ENCODE measurements at regions not wholly inside any gene's neighbourhood (a gene's known extent, or its start where the extent isn't known, plus 50 kb on each side); places are given as distances from the start of the nearest gene placed in this dataset.

GRCh38 chrX:4674028-4674782, 960.8 kb upstream of the PRKX start:
- Histone ChIP-seq H3F3A (ENCODE audit: control insufficient read depth, insufficient read depth) (no peaks in the 10 kb centered on the region), H3K9me3 (ENCODE audit: control insufficient read depth, insufficient read depth, low read length) (no peaks in the 10 kb centered on the region), H3K4me1 (ENCODE audit: control insufficient read depth, low read length) (no peaks in the 10 kb centered on the region), H3K36me3 (ENCODE audit: control insufficient read depth, low read length) (no peaks in the 10 kb centered on the region), H3K4me2 (ENCODE audit: low read length) (no peak overlapping the region), H3K79me2 (ENCODE audit: control insufficient read depth, low read length) (no peaks in the 10 kb centered on the region), H3K4me3 (ENCODE audit: low read length) (no peak overlapping the region), H3K9me2 (replicated peaks; ENCODE audit: control insufficient read depth, low read length) (no peaks in the 10 kb centered on the region), H3K27me3 (ENCODE audit: control insufficient read depth, low read length) (no peaks in the 10 kb centered on the region), H3K27ac (ENCODE audit: low read depth, low read length) (no peak overlapping the region), H4K20me1 (ENCODE audit: control insufficient read depth, insufficient read depth, low read depth, low read length) (no peaks in the 10 kb centered on the region)
- TF ChIP-seq EZH2phosphoT487 (IDR thresholded peaks at IDR 0.05; ENCODE audit: borderline replicate concordance, low read length), result no peak
- no peak for TF ChIP-seq CTCF (IDR thresholded peaks at IDR 0.05; ENCODE audit: low read depth, low read length, poor library complexity, severe bottlenecking)

- H3K4me2 ChIP-seq (ENCODE audit: low read length), result no peak overlapping the region
These were observed 957.9 kb upstream of the PRKX start for GRCh38 chrX:4671344-4671743.

GRCh38 chrX:4670606-4671005, 957.2 kb upstream of the PRKX start:
- no peaks in the 10 kb centered on the region for H4K20me1 ChIP-seq (ENCODE audit: control insufficient read depth, insufficient read depth, low read depth, low read length)
- no peak overlapping the region for H3K27ac ChIP-seq (ENCODE audit: low read depth, low read length)
- no peaks in the 10 kb centered on the region for H3K27me3 ChIP-seq (ENCODE audit: control insufficient read depth, low read length)
- H3K9me3 ChIP-seq (ENCODE audit: control insufficient read depth, insufficient read depth, low read length), result no peaks in the 10 kb centered on the region
- no peak overlapping the region for H3K4me2 ChIP-seq (ENCODE audit: low read length)
- H3K4me3 ChIP-seq (ENCODE audit: low read length), result no peak overlapping the region
- H3K36me3 ChIP-seq (ENCODE audit: control insufficient read depth, low read length), result no peaks in the 10 kb centered on the region
- TF ChIP-seq EZH2phosphoT487 (IDR thresholded peaks at IDR 0.05; ENCODE audit: borderline replicate concordance, low read length) (no peak), CTCF (IDR thresholded peaks at IDR 0.05; ENCODE audit: low read depth, low read length, poor library complexity, severe bottlenecking) (no peak)
- H3K4me1 ChIP-seq (ENCODE audit: control insufficient read depth, low read length), result no peaks in the 10 kb centered on the region
- no peaks in the 10 kb centered on the region for H3K9me2 ChIP-seq (replicated peaks; ENCODE audit: control insufficient read depth, low read length)
- H3F3A ChIP-seq (ENCODE audit: control insufficient read depth, insufficient read depth), result no peaks in the 10 kb centered on the region
- no peaks in the 10 kb centered on the region for H3K79me2 ChIP-seq (ENCODE audit: control insufficient read depth, low read length)

More at GRCh38 chrX:4671344-4671743, 957.9 kb upstream of the PRKX start:
- Histone ChIP-seq H3K27me3 (ENCODE audit: control insufficient read depth, low read length) (no peaks in the 10 kb centered on the region), H3K9me2 (replicated peaks; ENCODE audit: control insufficient read depth, low read length) (no peaks in the 10 kb centered on the region), H3K4me3 (ENCODE audit: low read length) (no peak overlapping the region), H3K9me3 (ENCODE audit: control insufficient read depth, insufficient read depth, low read length) (no peaks in the 10 kb centered on the region), H4K20me1 (ENCODE audit: control insufficient read depth, insufficient read depth, low read depth, low read length) (no peaks in the 10 kb centered on the region), H3K36me3 (ENCODE audit: control insufficient read depth, low read length) (no peaks in the 10 kb centered on the region), H3K27ac (ENCODE audit: low read depth, low read length) (no peak overlapping the region), H3K79me2 (ENCODE audit: control insufficient read depth, low read length) (no peaks in the 10 kb centered on the region), H3F3A (ENCODE audit: control insufficient read depth, insufficient read depth) (no peaks in the 10 kb centered on the region), H3K4me1 (ENCODE audit: control insufficient read depth, low read length) (no peaks in the 10 kb centered on the region)
- TF ChIP-seq EZH2phosphoT487 (IDR thresholded peaks at IDR 0.05; ENCODE audit: borderline replicate concordance, low read length), result no peak
- no peak for TF ChIP-seq CTCF (IDR thresholded peaks at IDR 0.05; ENCODE audit: low read depth, low read length, poor library complexity, severe bottlenecking)

Measured in DOHH2 (cell line).